HG02623 (cell line): ENCODE measurements at regions not wholly inside any gene's neighbourhood (a gene's known extent, or its start where the extent isn't known, plus 50 kb on each side); places are given as distances from the start of the nearest gene placed in this dataset.
"Not testable (repeated sequence)": the region's sequence is repeated elsewhere in the genome, so short reads cannot be mapped to it uniquely, and the experiment has no call there.

Experiments
- ATAC-seq: cut with Tn5 transposase; IDR thresholded peaks from one replicate; pipeline ENCODE4 v1.9.1; 2021; ENCODE audit warnings: moderate library complexity; ENCODE audit not compliant: unreplicated experiment

GRCh38 chr6:22164236-22164635, 132.6 kb downstream of the PRL start:
- no peak for ATAC-seq

DNA sequence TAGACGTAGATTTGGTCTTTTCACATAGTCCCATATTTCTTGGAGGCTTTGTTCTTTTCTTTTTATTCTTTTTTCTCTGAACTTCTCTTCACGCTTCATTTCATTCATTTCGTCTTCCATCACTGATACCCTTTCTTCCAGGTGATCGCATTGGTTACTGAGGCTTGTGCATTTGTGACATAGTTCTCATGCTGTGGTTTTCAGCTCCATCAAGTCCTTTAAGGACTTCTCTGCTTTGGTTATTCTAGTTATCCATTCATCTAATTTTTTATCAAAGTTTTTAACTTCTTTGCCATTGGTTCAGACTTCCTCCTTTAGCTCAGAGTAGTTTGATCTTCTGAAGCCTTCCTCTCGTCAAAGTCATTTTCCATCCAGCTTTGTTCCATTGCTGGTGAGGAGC, 125.8 kb downstream of the PRL start:
- ATAC-seq, result not testable (repeated sequence)

- not testable (repeated sequence) for ATAC-seq
These were observed 125.0 kb downstream of the PRL start for GRCh38 chr6:22171885-22172284.

DNA sequence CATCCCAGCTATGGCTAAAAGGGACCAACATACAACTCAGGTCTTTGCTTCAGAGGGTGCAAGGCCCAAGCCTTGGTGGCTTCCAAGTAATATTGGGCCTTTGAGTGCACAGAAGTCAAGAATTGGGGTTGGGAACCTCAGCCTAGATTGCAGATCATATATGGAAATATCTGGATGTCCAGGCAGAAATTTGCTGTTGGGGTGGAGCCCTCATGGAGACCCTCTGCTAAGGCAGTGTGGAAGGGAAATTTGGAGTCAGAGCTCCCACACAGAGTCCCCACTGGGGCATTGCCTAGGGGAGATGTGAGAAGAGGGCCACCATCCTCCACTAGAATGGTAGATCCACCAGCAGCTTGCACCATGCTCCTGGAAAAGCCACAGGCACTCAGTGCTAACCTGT, 123.5 kb downstream of the PRL start:
- no peak for ATAC-seq

DNA sequence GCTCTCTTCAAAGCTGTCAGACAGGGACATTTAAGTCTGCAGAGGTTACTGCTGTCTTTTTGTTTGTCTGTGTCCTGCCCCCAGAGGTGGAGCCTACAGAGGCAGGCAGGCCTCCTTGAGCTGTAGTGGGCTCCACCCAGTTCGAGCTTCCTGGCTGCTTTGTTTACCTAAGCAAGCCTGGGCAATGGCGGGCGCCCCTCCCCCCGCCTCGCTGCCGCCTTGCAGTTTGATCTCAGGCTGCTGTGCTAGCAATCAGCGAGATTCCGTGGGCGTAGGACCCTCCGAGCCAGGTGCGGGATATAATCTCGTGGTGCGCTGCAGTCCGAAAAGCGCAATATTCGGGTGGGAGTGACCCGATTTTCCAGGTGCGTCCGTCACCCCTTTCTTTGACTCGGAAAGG, 116.6 kb downstream of the PRL start:
- ATAC-seq, result not testable (repeated sequence)

- ATAC-seq, result no peak
These were observed 112.5 kb downstream of the PRL start for GRCh38 chr6:22184371-22184770.

DNA sequence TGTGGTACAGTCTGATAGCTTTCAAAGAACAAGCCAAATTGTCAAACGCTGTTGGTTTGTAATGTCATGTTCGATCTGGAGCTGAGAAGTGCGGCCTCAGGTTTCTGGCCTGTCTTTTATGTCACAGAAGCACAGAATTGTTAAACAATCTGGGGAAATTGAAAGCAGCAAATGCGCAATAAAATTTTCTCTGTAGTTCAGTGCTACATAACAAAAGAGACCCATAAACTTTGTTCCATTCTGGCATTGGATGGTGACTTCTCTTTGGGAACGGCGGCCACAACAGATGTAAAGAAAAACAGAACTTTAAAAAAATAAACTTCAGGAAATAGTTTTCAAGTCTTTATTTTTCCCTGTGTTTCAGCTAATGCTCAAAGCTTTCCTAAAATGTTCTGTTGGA, 106.9 kb downstream of the PRL start:
- ATAC-seq, result no peak

GRCh38 chr6:22194188-22194921, 102.5 kb downstream of the PRL start:
- ATAC-seq, result no peak

- no peak for ATAC-seq
These were observed 97.1 kb downstream of the PRL start for GRCh38 chr6:22199771-22200170.

DNA sequence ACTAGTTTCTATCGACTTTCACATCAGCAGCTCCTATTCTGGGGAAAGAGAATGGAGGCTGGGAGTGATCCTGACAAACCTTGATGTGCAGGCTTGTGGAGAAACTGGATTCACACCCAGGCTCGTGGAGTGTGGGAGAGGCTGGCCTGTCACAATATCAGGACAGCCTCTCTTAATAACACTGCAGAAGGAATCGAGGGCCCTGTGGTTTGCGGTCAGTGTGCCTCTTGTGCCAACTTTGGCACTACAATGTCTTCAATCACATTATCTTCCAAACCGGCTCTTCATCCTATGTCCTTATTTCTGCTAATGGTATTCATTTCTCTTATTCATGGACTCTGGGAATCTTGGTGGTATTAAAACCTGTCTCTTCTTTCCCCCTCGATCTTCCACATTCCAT, 92.7 kb downstream of the PRL start:
- no peak for ATAC-seq

DNA sequence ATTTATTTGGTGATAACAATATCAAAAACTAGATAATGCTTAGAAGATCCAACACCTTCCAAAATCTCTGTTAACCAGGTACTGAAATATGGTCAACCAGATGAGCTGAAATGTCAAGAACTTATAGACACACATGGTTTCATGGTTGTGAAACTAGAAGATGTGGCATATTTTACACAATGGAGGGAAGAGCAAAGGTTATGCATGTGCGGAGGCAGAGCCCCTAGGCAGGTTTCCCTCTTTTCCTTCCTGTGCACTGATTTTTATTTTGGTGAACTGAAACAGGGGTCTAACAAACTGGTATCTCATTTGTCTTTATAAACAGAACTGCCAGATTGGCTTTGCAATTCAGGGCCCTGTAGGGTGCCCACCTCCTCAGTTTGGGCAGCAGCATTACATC, 91.6 kb downstream of the PRL start:
- ATAC-seq, result no peak

DNA sequence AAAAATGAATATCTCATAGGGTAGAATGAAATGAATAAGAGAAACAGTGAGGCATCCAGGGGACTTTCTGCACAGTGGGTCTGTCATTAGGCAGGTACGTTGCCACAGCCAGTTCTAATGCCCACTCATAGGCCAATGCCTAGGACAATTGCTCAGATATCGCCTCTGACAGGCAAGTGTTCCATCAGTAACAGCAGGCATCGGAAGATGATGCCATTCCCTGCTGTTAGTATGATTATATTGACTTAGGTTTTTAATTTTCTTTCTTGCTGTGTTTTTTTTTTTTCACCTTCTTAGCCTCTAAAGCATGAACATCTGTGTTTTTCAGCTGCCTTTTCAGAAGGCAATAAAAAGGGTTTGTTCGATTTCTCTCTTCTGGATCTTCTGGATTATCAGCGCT, 90.7 kb downstream of the PRL start:
- ATAC-seq, result no peak

- no peak for ATAC-seq
These were observed 88.8 kb downstream of the PRL start for GRCh38 chr6:22208026-22208425.

GRCh38 chr6:22214314-22214713, 82.5 kb downstream of the PRL start:
- ATAC-seq, result no peak

GRCh38 chr6:22215474-22215873, 81.4 kb downstream of the PRL start:
- not testable (repeated sequence) for ATAC-seq

DNA sequence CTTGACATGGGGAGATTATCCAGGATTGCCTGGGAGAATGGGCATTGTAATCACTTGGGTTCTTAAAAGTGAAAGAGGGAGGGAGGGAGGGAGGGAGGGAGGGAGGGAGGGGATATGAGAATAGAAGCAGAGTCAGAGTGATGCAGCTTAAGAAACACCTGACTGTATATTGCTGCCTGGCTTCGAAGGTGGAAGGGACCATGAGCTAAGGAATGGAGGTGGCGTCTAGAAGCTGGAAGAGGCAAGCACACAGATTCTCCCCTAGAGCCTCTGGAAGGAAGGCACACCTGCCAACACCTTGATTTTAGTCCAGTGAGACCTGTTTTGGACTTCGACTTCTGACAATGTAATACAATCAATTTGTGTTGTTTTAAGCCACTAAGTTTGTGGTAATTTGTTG, 78.4 kb downstream of the PRL start:
- ATAC-seq, result no peak

GRCh38 chr6:22219925-22220324, 76.9 kb downstream of the PRL start:
- no peak for ATAC-seq

GRCh38 chr6:22221211-22221610, 75.6 kb downstream of the PRL start:
- no peak for ATAC-seq

- no peak for ATAC-seq
These were observed 75.2 kb downstream of the PRL start for GRCh38 chr6:22221630-22222029.

GRCh38 chr6:22222469-22222868, 74.4 kb downstream of the PRL start:
- no peak for ATAC-seq

DNA sequence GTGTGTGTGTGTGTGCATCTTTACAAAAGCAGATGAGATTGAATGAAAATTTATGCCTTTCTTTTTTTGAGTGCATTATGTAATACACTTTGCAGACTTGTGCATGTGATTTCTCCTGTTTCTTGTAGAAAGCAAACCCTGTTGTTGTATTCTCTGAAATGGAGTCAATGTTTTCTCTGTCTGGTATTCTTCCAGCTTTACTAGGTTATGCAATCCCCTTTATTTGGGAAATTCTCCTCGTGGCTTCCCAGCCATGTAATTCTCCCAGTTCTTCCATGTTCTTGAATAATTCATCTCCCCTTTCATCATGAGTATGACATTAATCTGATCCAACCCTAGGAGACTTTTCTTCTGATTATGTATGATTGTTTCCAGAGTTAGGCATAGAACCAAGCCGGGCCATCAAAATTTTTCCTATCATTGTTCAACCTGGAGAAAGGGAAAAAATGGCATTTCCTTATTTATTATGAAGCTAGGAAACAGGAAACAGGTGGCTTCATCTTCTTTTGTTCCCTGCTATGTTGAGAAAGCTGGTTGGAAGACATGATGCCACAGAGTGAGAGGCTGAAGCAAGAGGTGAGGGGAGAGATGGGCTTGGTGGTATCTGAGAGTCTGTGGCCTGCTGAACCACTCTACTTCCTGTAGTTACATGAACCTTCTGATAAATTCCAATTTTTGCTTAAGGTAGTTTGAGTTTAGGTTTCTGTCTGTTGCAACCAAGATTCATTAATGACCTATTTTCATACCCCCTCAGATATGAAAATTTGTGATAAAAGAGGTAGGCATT, 68.8 kb downstream of the PRL start:
- ATAC-seq, result no peak

DNA sequence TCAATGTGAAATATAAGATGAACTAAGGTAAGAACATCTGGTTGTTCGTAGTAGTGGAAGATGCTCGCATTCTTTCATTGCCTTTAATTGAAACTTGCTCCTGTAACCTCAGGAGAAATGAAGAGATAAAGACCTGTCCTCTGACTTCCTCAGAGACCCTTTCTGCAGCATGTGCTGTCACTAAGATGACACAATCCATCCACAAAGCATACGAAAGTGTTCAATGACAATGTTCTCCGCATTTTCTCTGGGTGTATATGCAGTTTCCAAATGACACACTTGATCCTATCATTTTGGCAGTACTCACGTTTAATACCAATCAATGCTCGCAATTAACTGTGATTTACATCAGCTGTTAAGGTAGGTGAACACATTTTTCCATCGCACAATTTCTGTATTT, 65.8 kb downstream of the PRL start:
- ATAC-seq, result no peak
